Body of pancreas (tissue), 4 donors: ENCODE measurements at regions not wholly inside any gene's neighbourhood (a gene's known extent, or its start where the extent isn't known, plus 50 kb on each side); places are given as distances from the start of the nearest gene placed in this dataset.

ENCODE experiments used
- CTCF ChIP-seq, 7 experiments: fragments of 450-650 bp in 4 of 7; fragments of 200-600 bp in 3 of 7; sonication (generic) in 3 of 7; IDR thresholded peaks; one replicate each; pipeline ENCODE4 v1.5.1; 2016 to 2019; ENCODE audit warnings: antibody characterized with exemption in 7 of 7
- POLR2A ChIP-seq, 3 donors: fragments of 450-650 bp; IDR thresholded peaks; one replicate each; pipeline ENCODE4 v1.6.1; 2016; ENCODE audit warnings: antibody characterized with exemption in 3 of 3, mild to moderate bottlenecking in 2 of 3

GRCh38 chr2:140063356-140063755 is 1283.2 kb upstream of the NXPH2 start:
- TF ChIP-seq CTCF (IDR thresholded peaks at IDR 0.05) = no peak
- no peak for TF ChIP-seq POLR2A (IDR thresholded peaks at IDR 0.05)
